ENCODE measurements at regions not wholly inside any gene's neighbourhood (a gene's known extent, or its start where the extent isn't known, plus 50 kb on each side); places are given as distances from the start of the nearest gene placed in this dataset.

DNA sequence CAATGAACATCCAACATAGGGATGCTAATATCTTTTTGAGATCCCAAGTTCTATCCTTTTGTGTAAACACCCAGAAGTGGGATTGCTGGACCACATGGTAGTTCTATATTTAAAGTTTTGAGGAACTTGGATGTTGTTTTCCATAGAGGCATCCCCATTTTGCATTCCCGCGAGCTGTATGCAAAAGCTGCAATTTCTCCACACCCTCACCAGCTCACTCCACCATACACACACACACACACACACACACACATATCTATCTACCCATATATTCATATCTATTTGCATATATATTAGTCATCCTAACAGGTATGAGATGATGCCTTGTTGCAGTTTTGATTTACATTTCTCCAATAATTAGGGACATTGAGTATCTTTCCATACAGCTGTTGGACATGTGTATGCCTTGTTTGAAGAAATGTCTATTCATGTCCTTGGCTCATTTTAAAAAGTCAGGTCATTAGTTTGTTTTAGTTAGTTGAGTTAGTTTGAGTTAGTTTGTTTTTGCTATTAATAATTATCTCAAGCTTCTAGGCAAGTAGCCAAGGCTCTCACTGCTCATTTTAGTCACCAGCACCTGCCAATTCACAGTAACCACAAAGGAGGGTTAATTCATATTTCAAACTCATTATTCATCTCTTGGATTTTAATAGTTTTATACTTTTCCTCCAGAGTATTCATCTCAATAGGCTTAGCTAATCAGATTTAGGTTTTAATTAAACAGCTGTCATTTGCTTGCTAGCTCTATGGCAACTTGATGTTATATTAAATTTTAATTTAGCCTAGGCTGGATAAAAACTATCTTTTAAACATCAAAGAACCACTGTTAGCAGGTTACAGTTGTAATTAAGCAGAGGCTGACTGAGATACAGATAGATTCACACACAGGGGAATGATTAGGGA is 1435.9 kb upstream of the TMEM132C start:
- DNase-seq (ENCODE audit: low read depth) = no peak
- TF ChIP-seq CTCF (IDR thresholded peaks at IDR 0.05; ENCODE audit: insufficient read depth, low read depth, low read length) = no peak
- H3K4me3 ChIP-seq (ENCODE audit: low read depth, low read length) = no peak overlapping the region

- H3K4me3 ChIP-seq (ENCODE audit: low read depth, low read length) = no peak overlapping the region
- no peak for DNase-seq (ENCODE audit: low read depth)
- no peak for TF ChIP-seq CTCF (IDR thresholded peaks at IDR 0.05; ENCODE audit: insufficient read depth, low read depth, low read length)
These were observed 1429.3 kb upstream of the TMEM132C start for GRCh38 chr12:126837697-126838096.

DNA sequence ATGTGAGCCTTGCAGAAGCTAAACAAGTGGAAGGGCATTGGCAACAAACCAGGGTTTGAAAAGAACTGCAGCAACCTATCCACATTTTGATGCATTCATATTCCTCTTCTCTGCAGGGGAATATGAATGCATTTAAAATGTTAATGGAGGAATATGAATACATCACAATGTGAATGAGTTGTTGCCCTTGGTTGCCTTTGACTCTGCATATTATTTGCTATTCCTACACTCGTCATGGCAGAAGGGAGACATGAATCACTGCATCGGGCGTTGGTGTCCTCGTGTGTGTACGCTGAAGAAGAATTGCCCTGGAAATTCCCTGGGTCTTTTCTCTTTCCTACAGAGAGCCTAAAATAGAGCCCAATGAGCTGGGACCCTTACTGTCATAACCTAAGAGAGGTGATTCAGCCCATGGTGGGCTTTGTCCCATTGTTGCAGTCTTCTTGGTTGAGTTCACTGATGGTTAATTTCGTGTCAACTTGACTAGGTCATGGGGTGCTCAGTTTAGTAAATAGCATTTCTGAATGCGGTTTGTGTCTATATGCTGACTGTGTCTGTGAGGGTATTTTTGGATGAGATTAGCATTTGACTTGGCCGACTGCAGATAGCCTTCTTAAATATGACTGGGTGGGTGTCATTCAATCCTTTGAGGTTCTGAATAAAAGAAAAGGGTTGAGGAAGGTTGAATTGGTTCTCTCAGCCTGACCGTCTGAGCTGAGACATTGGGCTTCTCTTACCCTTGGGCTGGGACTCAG is 1422.9 kb upstream of the TMEM132C start:
- TF ChIP-seq CTCF (IDR thresholded peaks at IDR 0.05; ENCODE audit: insufficient read depth, low read depth, low read length) = no peak
- H3K4me3 ChIP-seq (ENCODE audit: low read depth, low read length) = no peak overlapping the region
- DNase-seq (ENCODE audit: low read depth) = no peak

GRCh38 chr12:126847005-126847629 is 1419.9 kb upstream of the TMEM132C start:
- H3K4me3 ChIP-seq (ENCODE audit: low read depth, low read length) = no peak overlapping the region
- no peak for DNase-seq (ENCODE audit: low read depth)
- TF ChIP-seq CTCF (IDR thresholded peaks at IDR 0.05; ENCODE audit: insufficient read depth, low read depth, low read length) = no peak

DNA sequence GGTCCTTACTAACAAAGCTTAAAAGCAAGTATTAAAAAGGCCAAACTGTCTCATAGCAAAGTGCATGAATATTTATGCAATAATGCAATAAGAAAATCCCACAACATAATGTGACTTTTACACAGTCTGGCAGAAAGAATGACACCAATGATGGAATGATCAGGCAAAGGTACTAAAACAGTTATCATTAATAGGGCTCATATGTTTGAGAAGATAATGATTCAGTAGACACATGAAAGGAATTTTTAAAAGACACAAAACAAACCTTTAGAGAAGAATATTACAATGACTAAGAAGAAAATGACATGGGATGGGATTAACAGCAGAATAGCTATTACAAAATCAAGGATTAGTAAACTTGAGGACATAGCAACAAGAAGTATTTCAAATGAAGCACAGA is 1411.2 kb upstream of the TMEM132C start:
- no peak for DNase-seq (ENCODE audit: low read depth)
- no peak for TF ChIP-seq CTCF (IDR thresholded peaks at IDR 0.05; ENCODE audit: insufficient read depth, low read depth, low read length)
- H3K4me3 ChIP-seq (ENCODE audit: low read depth, low read length) = no peak overlapping the region

GRCh38 chr12:126856958-126857357 is 1410.0 kb upstream of the TMEM132C start:
- H3K4me3 ChIP-seq (ENCODE audit: low read depth, low read length) = no peak overlapping the region
- no peak for DNase-seq (ENCODE audit: low read depth)
- no peak for TF ChIP-seq CTCF (IDR thresholded peaks at IDR 0.05; ENCODE audit: insufficient read depth, low read depth, low read length)
